Astrocyte of the cerebellum (primary cell): ENCODE measurements at regions not wholly inside any gene's neighbourhood (a gene's known extent, or its start where the extent isn't known, plus 50 kb on each side); places are given as distances from the start of the nearest gene placed in this dataset.

ENCODE experiments used
- DNase-seq: peaks from one replicate; pipeline ENCODE4 v3.0.0-alpha.2; 2011; ENCODE audit warnings: low read depth
- H3K4me3 ChIP-seq: 2 replicates; pipeline ENCODE4 v1.5.1; 2011; ENCODE audit warnings: mild to moderate bottlenecking, low read depth, low read length, moderate library complexity
- CTCF ChIP-seq: IDR thresholded peaks from 2 replicates; pipeline ENCODE4 v1.5.1; 2012; ENCODE audit warnings: low read length, low read depth, moderate library complexity, mild to moderate bottlenecking; ENCODE audit errors: missing control alignments
- in situ Hi-C: cut with HindIII; loops from 2 replicates; pipeline ENCODE4 v1.10.0; 2017; ENCODE audit warnings: low sequenced_read_pairs

- DNase-seq, result no peak
- TF ChIP-seq CTCF, result no peak
- in situ Hi-C loops, result no loop called here
- no peak overlapping the region for H3K4me3 ChIP-seq
Measured at GRCh38 chr16:8187782-8188372, 402.4 kb downstream of the TMEM114 start.

DNA sequence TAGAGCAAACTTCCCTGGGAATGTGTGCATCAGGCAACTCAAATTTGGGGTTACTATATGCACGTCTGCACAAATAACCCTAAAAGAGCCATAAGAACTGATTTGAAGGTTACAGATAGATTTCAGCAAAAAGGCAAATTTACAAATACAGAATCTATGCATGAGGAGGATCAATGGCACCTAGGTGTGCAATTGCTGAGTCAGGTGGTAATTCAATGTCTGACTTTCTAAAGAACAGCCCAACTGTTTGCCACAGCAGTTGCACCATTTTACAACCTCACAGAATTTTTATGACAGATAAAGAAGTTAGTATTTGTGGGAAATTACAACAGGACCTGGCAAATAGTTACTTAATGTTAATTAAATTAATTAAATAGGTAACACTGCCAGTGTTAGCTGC, 405.5 kb downstream of the TMEM114 start:
- no peak for TF ChIP-seq CTCF
- in situ Hi-C loops, result no loop called here
- H3K4me3 ChIP-seq, result no peak overlapping the region
- no peak for DNase-seq

GRCh38 chr16:8183176-8184099, 406.9 kb downstream of the TMEM114 start:
- TF ChIP-seq CTCF, result no peak
- in situ Hi-C loops, result no loop called here
- H3K4me3 ChIP-seq, result no peak overlapping the region
- DNase-seq, result no peak

- DNase-seq, result no peak
- in situ Hi-C loops, result no loop called here
- no peak overlapping the region for H3K4me3 ChIP-seq
- TF ChIP-seq CTCF, result no peak
Measured at GRCh38 chr16:8182761-8183160, 407.6 kb downstream of the TMEM114 start.

GRCh38 chr16:8179615-8180014, 410.7 kb downstream of the TMEM114 start:
- TF ChIP-seq CTCF, result no peak
- DNase-seq, result no peak
- in situ Hi-C loops, result no loop called here
- H3K4me3 ChIP-seq, result no peak overlapping the region

- H3K4me3 ChIP-seq, result no peak overlapping the region
- no peak for TF ChIP-seq CTCF
- in situ Hi-C loops, result no loop called here
- no peak for DNase-seq
Measured at GRCh38 chr16:8178271-8178670, 412.0 kb downstream of the TMEM114 start.
